Activated CD8-positive, alpha-beta T cell treated with anti-CD3 and anti-CD28 coated beads for 36 hours (primary cell): ENCODE measurements at regions not wholly inside any gene's neighbourhood (a gene's known extent, or its start where the extent isn't known, plus 50 kb on each side); places are given as distances from the start of the nearest gene placed in this dataset.

ENCODE experiments used
- ATAC-seq: fragments of 200-7000 bp; cut with Tn5 transposase; one replicate; pipeline ENCODE4 v1.10.0; 2021; ENCODE audit warnings: mild to moderate bottlenecking, moderate library complexity
- CTCF ChIA-PET: fragments of 350-600 bp; sonication (Branson Sonifier 250); formaldehyde crosslinking; loops from one replicate; lab custom pipeline; 2021; ENCODE audit warnings: antibody characterized with exemption; lab: Charles Lee
- POLR2A ChIA-PET: fragments of 350-600 bp; sonication (Branson Sonifier 250); formaldehyde crosslinking; loops from one replicate; lab custom pipeline; 2021; ENCODE audit warnings: antibody characterized with exemption; lab: Charles Lee
- DNase-seq: peaks from one replicate; pipeline ENCODE4 v3.0.0-alpha.2; 2020
- H3K27ac Mint-ChIP-seq: one replicate; pipeline ENCODE4 v1.8.0; 2021; ENCODE audit warnings: mild to moderate bottlenecking, mixed read lengths
- H3K27me3 Mint-ChIP-seq: one replicate; pipeline ENCODE4 v1.8.0; 2021; ENCODE audit warnings: mixed read lengths
- H3K36me3 Mint-ChIP-seq: one replicate; pipeline ENCODE4 v1.8.0; 2021; ENCODE audit warnings: low read depth, mixed read lengths
- H3K4me1 Mint-ChIP-seq: one replicate; pipeline ENCODE4 v1.8.0; 2021; ENCODE audit warnings: low read depth, mixed read lengths
- H3K4me3 Mint-ChIP-seq: one replicate; pipeline ENCODE4 v1.8.0; 2021; ENCODE audit warnings: mild to moderate bottlenecking, moderate library complexity, mixed read lengths
- H3K9me3 Mint-ChIP-seq: one replicate; pipeline ENCODE4 v1.8.0; 2021; ENCODE audit warnings: mixed read lengths
- intact Hi-C: fragments of 100-400 bp; cut with micrococcal nuclease; formaldehyde crosslinking; loops from one replicate; pipeline ENCODE4 v1.10.0; 2022
- TF ChIP-seq, protein P1 (sequence below): fragments of 200-600 bp; IDR thresholded peaks from one replicate; pipeline ENCODE4 v1.8.0; 2022; ENCODE audit warnings: antibody characterized with exemption, mild to moderate bottlenecking

DNA sequence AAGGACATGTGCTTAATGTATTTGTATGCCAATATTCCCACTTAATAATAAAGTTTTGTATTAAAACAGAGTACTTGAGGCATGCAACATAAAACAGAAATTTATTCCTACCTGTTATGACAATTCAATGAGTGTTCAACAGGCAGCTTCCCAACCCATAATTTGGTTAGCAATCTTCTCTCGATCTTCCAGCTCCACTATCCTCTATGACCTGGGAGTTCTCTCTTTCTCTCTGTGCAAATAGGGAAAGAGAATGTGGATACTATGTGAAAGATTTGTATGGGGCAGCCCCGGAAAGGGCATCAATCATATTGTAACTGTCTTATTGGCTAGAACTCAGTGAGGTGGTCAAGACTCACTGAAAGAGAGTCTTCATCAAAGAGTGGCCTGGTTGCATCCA, 644.9 kb upstream of the PCDH20 start:
- Mint-ChIP-seq H3K4me3 (no peak overlapping the region), H3K27ac (no peak overlapping the region), H3K27me3 (no peaks in the 10 kb centered on the region), H3K36me3 (no peaks in the 10 kb centered on the region), H3K4me1 (no peaks in the 10 kb centered on the region), H3K9me3 (peaks cover 15% of the 10 kb centered on the region)
- no peak for ATAC-seq
- ChIA-PET CTCF (no interaction called here), POLR2A (no interaction called here)
- TF ChIP-seq, protein P1, sequence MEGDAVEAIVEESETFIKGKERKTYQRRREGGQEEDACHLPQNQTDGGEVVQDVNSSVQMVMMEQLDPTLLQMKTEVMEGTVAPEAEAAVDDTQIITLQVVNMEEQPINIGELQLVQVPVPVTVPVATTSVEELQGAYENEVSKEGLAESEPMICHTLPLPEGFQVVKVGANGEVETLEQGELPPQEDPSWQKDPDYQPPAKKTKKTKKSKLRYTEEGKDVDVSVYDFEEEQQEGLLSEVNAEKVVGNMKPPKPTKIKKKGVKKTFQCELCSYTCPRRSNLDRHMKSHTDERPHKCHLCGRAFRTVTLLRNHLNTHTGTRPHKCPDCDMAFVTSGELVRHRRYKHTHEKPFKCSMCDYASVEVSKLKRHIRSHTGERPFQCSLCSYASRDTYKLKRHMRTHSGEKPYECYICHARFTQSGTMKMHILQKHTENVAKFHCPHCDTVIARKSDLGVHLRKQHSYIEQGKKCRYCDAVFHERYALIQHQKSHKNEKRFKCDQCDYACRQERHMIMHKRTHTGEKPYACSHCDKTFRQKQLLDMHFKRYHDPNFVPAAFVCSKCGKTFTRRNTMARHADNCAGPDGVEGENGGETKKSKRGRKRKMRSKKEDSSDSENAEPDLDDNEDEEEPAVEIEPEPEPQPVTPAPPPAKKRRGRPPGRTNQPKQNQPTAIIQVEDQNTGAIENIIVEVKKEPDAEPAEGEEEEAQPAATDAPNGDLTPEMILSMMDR: no peak
- no peak for DNase-seq
- intact Hi-C loops: no loop called here

DNA sequence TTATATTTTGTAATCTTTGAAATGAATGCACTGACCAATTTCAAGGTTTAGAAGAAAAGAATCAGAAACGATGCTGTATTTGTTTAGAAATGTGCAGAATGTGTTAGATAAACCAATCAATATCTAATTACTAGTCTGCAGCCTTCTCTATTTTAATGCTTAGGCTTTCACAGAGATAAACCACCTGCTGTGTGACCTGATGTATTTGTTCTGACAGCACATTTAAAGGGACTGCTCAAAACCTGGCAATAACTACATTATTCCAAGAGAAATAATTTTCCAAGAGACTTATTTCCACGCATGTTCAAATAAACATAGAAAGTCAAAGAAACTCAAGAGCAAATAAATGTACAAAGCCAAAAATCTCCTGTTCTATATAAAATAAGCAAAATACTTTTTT, 641.6 kb upstream of the PCDH20 start:
- POLR2A ChIA-PET: no interaction called here
- CTCF ChIA-PET: no interaction called here
- Mint-ChIP-seq H3K9me3 (peaks cover 8% of the 10 kb centered on the region), H3K4me3 (no peak overlapping the region), H3K4me1 (no peaks in the 10 kb centered on the region), H3K27me3 (no peaks in the 10 kb centered on the region), H3K36me3 (no peaks in the 10 kb centered on the region), H3K27ac (no peak overlapping the region)
- intact Hi-C loops: no loop called here
- ATAC-seq (no peak), DNase-seq (no peak)
- TF ChIP-seq, protein P1: no peak

GRCh38 chr13:62049992-62050391, 634.3 kb upstream of the PCDH20 start:
- DNase-seq (no peak), ATAC-seq (no peak)
- Mint-ChIP-seq H3K27ac (no peak overlapping the region), H3K9me3 (peaks cover 8% of the 10 kb centered on the region), H3K27me3 (no peaks in the 10 kb centered on the region), H3K36me3 (no peaks in the 10 kb centered on the region), H3K4me3 (no peak overlapping the region), H3K4me1 (no peaks in the 10 kb centered on the region)
- CTCF ChIA-PET: no interaction called here
- intact Hi-C loops: no loop called here
- POLR2A ChIA-PET: no interaction called here
- TF ChIP-seq, protein P1: no peak

DNA sequence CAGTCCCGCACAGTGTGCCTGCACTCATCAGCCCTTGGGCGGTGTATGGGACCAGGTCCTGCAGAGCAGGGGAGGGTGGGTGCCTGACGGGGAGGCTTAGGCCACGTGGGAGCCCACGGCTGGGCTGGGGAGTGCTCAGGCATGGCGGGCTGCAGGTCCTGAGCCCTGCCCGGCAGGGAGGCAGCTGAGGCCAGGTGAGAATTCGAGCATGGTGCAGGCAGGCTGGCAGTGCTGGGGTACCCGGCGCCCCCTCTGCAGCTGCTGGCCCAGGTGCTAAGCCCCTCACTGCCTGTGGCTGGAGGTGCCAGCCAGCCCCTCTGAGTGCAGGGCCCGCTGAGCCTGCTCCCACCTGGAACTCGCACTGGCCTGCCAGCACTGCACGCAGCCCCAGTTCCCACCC, 630.9 kb upstream of the PCDH20 start:
- DNase-seq: no peak
- H3K4me1 Mint-ChIP-seq: no peaks in the 10 kb centered on the region
- ChIA-PET POLR2A (no interaction called here), CTCF (no interaction called here)
- TF ChIP-seq, protein P1: no peak
- H3K4me3 Mint-ChIP-seq: no peak overlapping the region
- H3K36me3 Mint-ChIP-seq: no peaks in the 10 kb centered on the region
- no peak overlapping the region for H3K27ac Mint-ChIP-seq
- peaks cover 12% of the 10 kb centered on the region for H3K9me3 Mint-ChIP-seq
- ATAC-seq: no peak
- H3K27me3 Mint-ChIP-seq: no peaks in the 10 kb centered on the region
- intact Hi-C loops: no loop called here

GRCh38 chr13:62043600-62043999, 628.0 kb upstream of the PCDH20 start:
- H3K4me3 Mint-ChIP-seq: no peak overlapping the region

More at GRCh38 chr13:62043600-62043999, 628.0 kb upstream of the PCDH20 start:
- TF ChIP-seq, protein P1: no peak
- CTCF ChIA-PET: no interaction called here
- Mint-ChIP-seq H3K36me3 (no peaks in the 10 kb centered on the region), H3K27me3 (no peaks in the 10 kb centered on the region), H3K9me3 (peaks cover 7% of the 10 kb centered on the region), H3K27ac (no peak overlapping the region), H3K4me1 (no peaks in the 10 kb centered on the region)
- DNase-seq: no peak
- intact Hi-C loops: no loop called here
- ATAC-seq: no peak
- POLR2A ChIA-PET: no interaction called here
